GM18873 (cell line): ENCODE measurements at regions not wholly inside any gene's neighbourhood (a gene's known extent, or its start where the extent isn't known, plus 50 kb on each side); places are given as distances from the start of the nearest gene placed in this dataset.

Experiments used
- ATAC-seq: cut with Tn5 transposase; IDR thresholded peaks from one replicate; pipeline ENCODE4 v1.9.1; 2021; ENCODE audit warnings: mild to moderate bottlenecking, moderate library complexity, moderate number of reproducible peaks; ENCODE audit not compliant: unreplicated experiment, low FRiP score

DNA sequence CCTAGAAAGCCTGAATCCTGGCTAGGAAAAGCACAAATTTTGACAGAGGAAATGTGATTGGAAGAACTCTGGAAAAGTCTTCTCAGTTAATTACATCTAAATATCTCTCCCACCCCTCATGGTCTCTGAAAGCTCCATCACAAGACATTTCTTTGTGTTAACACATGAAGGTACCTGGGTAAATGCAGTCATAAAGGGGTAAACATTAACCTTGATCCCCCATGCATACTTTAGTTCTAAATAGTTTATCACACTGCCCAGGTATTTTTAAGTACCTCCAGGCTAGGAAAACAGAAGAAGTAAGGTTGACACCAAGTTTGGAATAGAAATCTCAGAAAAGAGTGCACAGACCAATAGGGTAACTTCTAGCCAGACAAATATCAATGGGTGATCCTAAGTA lies 334.5 kb downstream of the PIK3R1 start:
- no peak for ATAC-seq

DNA sequence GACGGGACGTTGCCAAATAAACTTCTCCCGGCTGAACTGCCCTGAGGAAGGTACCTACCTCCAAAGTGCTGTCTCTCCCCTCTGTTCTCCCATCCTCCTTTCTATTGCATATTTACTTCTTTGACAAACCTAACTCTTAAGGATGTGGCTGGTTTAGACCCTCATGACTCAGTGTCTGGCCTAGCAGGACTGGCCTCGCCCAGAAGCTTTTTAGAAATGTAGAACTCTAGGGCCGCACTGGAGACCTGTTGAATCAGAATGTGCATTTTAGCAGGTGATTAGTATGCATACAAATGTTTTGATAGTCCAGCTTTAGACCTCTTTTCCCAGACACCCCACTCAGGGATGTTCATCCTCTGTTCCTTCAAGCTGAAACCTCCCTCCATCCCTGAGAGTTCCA lies 335.9 kb downstream of the PIK3R1 start:
- ATAC-seq, result no peak

DNA sequence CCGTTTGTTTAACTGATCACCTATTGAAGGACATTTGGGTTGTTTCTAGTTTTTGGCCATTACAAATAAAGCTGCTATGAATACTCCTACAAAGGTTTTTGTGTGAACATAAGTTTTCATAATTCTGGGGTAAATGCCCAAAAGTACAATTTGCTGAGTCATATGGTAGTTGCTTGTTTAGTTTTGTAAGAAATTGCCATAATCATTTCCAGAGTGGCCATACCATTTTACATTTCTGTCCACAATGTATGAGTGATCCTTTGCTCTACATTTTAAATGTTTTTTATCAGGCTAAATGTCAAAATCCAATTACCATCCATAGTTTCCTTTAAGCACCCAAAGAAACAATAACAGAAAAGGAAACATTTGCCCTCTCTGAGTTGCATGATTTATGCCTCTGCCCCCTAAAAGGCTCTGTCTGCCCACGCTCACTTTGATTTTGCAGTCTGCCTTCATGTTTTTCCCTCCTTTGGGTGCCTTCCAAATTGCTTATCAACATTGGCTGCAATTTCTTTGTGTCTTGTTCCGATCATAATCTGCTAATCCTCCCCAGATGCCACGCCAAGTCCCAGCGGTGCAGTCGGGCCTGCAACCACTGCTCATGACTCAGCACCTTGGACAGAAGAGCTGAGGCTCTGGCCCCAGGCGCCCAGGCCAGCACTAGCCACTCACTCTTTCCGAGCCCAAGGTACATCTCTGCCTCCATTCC lies 339.2 kb downstream of the PIK3R1 start:
- ATAC-seq, result no peak

DNA sequence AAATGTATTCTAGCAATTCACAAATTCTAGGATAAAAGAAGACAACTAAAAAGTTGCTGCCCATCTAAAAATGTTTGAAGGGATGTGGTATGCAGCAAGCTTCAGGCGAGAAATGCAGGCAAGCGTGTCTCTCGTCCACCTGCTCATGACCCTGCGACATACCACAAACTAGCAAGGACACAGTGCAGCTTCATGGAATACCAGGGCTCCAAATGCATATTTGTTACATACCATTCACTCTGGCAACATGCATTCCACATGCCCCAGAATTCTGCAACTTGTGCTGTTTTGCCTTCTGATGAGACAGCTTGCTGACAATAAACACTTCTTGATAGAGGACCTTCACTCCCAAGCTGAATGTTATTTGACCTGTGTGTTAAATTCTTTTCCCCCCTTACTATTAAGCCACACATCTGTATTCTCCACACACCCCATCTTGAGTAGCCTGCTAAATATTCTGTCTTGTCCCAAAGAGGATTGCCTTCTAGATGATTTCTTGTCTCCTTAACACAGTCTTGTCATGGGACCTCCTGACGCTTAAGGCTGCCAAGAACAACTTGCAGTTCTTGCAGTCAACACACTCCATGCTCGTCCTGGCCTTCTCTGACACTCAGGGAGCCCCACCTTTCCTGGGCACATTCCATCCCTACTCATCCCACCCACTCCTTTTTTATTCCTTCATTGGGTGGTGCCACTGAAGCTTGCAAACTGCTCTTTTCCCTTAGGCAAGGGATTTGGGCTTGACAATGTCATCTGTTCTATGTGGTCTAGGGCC lies 340.5 kb downstream of the PIK3R1 start:
- ATAC-seq, result no peak

DNA sequence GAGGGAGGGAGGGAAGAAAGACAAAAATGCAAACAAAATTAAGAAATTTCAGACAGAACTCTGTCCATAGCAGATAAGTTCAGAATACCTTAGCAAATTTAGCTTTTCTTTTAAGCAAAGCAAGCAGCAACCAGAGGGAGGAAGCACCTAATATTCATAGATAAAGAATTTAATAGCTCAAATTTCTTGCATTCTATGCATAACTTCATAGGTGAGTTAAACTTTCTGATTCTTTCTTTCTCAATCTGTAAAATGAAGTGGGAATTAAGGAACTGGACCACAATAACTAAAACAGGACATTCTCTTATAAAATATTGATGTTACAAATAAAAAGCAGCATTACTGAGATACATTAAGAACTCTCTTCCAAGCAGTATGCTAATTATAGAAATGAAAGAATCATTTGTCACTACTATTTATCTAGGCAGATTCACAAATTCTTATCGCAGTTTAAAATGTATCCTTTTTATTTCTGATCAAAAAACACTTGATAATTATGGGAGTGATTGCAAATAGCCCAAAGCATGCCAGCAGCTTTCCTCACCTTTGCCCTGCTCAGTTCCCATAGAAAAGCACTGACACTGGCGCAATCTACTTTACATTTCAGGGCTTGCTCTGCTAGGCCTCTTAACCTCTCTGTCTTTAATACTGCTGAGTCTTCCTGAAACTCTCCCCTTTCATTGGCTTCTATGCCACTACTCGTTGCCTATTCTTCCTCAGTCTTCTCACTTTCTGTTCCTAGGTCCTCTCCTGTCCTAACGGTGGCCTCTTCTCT lies 341.8 kb downstream of the PIK3R1 start:
- no peak for ATAC-seq

DNA sequence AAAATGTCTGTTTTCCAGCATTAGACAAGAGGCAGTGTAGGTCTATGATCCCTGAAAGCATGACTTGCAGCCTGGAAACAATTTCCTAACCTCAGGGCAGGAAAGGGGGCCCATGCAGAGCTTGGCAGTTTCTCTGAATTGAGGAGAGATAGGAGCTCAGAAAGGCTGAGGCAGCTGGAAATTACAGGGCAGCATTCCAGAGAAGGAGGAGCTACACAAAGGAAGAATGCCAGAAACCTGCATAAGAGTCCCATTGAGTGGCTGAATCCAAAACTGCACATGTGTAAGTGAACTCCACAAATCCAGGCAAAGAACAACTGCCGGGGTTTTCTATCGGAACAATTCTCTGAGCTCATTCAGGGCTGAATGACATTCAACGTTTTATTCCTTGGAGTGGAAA lies 346.8 kb downstream of the PIK3R1 start:
- ATAC-seq, result no peak

DNA sequence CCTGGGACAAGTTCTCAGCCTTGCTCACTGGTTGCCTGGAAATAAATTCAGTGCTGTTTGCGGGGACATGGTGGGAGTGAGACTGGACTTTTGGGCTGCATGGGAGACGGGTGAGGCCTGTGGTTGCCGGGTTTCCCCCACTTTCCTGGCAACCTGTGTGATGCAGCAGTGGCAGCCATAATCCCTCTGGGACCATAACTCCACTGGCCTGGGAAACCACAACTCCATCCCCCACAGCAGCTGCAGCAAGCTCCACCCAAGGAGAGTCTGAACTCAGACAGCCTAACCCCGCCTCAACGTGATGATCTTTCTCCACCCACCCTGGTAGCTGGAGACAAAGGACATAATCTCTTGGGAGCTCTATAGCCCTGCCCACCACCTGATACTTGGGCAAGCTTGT lies 349.9 kb downstream of the PIK3R1 start:
- peak; percentile 87 for ATAC-seq

DNA sequence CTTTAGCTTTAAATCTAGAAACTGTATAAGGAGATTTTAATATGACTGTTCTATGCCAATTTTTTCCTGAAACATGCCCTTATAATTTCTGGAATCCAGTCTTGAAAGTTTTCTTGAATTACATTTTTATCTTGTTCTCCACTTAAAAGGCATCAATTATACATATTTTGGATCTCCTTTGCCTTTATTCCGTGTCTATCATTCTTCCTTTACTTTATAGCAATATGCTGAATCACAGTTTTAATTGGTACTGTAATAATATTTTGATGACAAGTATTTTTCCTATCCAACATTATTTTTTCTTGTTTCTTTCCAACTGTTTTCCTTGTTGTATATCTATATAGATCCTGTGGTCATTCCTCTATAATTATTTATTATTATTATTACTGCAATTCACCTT lies 361.2 kb downstream of the PIK3R1 start:
- no peak for ATAC-seq

DNA sequence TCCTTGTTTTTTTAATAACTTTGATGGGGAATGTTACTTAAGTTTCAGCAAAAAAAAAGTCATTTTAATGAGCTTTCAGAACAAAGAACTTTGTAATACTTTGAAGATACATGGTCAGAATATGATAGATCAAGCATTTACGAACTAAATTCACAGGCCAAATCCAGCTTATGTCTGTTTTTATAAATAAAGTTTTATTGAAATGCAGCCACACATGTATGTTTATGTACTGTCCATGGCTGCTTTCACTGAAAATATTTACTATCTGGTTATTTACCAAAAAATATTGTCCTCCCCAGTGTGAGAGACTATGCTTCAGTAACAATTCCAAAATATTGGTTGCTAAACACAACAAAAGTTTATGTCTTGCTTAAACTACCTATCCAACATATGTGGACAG lies 366.7 kb downstream of the PIK3R1 start:
- ATAC-seq, result no peak

DNA sequence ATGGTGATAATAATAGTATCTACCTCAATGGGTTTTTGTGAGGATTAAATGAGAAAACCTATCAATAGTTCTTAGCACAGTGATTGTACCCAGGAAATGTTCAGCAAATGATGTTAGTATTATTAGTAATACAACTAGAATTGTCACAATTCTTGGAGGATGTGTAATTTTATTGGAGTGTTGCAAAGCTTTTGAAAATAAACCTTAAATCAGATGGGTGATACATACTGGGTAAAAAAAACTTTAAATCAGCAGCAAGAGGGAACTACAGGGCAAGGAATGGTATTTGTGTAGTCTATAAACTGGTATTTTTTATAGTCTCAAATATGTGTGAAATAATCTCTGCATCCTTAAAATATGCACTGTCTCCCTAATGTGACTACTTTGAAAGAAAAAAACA lies 371.6 kb downstream of the PIK3R1 start:
- ATAC-seq, result no peak

DNA sequence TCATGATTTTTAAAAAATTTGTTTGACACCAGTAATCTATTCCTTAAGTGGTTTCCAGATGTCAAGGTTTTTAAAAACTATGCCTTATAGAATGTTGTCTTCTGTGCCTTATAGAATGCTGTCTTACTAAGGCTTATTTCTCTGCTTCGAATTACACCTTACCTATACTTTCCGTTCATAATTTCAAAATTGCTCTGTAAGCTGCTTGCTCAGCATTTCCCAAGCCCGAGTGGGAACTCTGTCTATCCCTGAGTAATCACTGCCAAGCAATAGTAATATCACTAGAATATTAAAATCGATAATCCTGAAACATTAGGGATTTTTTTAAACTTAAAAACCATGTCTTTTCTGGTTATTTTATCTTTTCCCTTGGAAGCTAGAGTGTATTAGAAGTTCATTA lies 376.3 kb downstream of the PIK3R1 start:
- no peak for ATAC-seq

DNA sequence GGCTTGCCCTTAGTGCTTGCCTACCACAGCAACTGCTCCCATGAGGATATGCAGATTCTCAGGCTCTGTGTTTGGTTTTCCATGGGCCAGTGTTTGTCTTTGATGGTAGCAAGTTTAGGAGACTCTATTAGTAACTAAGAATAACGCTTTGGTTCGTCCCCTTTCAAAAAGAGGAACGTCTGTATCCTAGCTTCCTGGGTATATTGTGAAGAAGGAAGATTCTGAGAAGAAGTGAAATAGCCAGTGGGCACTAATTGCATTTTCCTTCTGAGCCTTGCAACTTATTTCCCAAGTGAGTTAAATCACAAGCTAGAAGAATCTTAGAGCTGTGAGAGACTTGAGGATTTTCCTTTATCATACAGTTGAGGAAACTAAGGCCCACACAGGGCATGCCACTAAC lies 376.8 kb downstream of the PIK3R1 start:
- no peak for ATAC-seq

DNA sequence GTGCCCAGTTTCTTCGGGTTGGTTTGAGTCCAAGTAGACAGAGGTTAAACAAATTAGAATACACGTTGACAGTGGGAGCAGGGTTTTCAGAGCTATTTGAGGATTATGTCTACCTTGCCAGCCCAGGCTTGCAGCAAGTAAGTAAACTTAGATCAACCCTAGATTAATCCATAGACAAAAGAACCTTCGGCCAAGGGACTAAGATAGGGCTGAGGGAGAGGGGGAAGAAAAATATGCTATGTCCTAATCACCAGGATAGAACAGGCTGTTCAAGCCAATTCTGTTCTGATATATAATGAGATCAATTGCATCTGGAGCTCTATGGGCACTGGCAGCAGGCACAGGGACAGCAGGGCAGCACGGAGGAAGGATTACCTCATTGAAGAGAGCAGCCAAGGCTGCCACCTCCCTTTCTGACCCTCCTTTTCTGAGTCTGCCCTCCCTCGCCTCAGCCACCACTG lies 377.7 kb downstream of the PIK3R1 start:
- no peak for ATAC-seq

DNA sequence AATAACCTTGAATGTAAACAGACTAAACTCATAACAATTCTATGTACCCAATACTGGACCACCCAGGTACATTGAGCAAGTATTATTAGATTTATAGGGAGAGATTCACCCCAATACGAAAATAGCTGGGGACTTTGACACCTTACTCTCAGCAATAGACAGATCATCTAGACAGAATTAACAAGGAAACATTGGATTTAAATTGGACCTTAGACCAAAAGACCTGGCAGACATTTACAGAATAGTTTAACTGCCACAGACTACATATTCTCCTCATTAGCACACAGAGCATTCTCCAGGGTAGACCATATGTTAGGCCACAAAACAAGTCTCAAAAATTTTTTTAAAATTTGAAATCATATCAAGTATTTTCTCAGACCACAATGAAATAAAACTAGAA lies 397.4 kb downstream of the PIK3R1 start:
- ATAC-seq, result no peak

DNA sequence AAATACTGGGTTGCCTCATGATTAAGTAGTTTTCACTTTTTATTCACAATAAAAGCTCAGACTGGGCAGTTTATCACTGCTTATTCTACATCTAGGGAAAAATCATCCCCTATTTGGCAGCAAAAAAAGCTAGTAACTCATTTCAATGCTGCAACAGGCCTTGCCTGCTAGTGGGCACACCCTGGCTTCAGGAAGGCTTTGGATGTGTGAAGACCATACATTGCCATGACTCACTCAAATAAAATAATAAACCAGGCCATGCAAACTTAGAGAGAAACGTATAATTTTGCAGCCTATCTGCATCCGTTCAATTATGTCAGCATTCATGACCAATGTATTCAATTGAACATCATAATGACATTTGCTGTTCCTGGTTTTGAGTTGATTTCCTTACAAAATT lies 402.9 kb downstream of the PIK3R1 start:
- no peak for ATAC-seq

DNA sequence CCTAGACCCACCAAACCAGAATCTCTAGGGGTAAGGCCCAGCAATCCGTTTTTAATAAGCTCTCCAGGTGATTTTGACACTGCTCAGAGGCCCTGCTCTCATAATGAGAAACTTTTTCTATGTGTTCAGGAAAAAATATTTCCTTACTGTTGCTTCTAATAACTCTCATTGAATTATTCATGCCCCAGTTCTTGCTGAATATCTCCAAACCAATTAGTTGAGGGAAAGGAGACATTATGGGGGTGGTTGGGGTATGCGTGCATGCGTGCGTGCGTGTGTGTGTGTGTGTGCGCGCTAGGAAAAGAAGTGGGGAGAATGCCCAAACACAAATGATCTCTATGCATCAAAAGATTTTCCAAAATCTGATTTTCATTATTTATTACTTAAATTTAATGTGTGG lies 411.4 kb downstream of the PIK3R1 start:
- ATAC-seq, result no peak

DNA sequence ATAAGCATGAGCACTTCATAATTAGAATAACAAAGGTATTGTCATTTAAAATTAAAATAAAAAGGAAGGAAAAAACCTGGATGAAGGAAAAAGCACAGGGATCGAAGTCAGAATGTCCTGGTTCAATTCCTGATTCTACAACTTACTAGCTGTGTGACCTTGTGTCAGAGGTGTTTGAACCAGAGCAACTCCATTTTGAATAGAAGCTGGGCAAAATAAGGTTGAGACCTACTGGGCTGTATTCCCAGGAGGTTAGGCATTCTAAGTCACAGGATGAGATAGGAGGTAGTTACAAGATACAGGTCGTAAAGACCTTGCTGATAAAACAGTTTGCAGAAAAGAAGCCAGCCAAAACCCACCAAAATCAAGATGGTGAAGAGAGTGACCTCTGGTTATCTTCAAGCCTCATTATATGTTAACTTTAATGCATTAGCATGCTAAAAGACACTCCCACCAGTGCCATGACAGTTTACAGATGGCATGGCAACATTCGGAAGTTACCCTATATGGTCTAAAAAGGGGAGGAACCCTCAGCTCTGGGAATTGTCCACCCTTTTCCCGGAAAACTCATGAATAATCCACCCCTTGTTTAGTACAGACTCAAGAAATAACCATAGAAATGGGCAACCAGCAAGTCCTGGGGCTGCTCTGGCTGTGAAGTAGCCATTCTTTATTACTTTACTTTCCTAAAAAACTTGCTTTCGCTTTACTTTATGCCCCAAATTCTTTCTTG lies 412.7 kb downstream of the PIK3R1 start:
- ATAC-seq, result no peak

DNA sequence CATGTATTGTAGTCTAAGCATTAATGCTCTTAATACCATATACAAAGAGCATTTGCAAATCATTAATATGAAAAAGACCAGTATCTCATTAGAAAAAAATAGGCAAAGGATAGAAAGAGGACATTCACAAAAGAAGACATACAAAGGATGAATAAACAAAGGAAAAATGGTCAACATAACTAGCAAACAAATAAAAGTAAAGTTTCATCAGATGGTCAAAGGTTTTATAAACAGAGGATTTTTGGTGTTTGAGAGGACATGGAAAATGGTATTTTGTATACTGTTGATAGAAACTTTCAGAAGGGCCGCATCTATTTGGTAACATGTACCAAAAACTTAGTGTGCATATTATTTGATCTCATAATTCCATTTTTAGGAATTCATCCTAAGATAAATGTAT lies 414.8 kb downstream of the PIK3R1 start:
- no peak for ATAC-seq

DNA sequence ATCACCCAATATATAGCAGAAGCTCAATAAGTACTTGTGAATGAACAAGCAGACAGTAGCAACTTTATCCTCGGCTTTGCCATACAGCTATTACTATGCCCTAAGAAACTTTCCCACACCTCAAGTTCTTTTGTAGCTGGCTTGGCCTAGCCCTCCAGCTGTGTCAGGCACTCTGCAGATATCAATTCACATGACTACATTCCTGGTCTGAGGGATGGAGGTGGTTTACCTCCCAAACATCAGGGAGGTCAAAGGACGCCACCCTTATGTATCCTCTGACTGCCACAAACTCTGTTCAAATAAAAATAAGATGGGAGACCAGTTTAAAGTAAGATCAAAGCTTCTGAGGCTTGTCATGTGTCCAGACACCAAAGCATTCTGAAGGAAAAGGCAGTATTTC lies 416.3 kb downstream of the PIK3R1 start:
- no peak for ATAC-seq

DNA sequence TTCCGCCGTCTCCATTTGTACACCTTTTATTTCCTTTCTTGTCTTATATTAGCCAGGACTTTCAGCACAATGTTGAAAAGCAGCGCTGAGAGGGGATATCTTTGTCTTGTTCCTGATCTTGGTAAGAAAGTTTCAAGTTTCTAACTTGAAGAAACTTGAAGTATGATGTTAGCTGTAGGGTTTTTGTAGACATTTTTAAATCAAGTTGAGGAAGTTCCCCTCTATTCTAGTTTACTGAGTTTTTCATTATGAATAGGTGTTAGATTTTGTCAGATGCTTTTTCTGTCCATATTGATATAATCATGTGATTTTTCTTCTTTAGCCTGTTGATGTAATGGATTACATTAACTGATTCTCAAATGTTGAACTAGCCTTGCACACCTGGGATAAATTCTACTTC lies 425.7 kb downstream of the PIK3R1 start:
- no peak for ATAC-seq

DNA sequence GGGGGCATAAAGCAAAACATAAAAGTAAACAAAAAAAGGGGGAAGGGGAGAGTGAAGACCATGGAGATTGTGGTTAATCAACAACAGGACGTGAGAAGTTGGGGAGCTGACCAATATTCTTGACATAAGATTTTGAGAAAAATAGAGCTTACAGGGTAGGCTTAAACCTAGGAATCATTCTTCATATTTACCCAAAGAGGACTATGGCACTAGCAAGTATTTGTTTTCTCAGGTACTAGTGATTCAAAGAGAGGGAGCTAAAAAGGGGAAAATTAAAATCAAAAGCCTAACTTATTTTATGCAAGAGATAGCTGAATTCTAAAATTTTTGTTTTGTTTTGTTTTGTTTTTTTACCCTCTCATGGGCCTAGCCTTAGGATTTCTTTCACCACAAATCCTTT lies 427.5 kb downstream of the PIK3R1 start:
- no peak for ATAC-seq
